HG03521 (cell line): ENCODE measurements at regions not wholly inside any gene's neighbourhood (a gene's known extent, or its start where the extent isn't known, plus 50 kb on each side); places are given as distances from the start of the nearest gene placed in this dataset.
A peak's percentile ranks its signal among the peaks of the same experiment; 100 is the strongest.

Source experiments
- ATAC-seq: cut with Tn5 transposase; IDR thresholded peaks from one replicate; pipeline ENCODE4 v1.9.1; 2021; ENCODE audit warnings: mild to moderate bottlenecking, moderate library complexity; ENCODE audit not compliant: unreplicated experiment

DNA sequence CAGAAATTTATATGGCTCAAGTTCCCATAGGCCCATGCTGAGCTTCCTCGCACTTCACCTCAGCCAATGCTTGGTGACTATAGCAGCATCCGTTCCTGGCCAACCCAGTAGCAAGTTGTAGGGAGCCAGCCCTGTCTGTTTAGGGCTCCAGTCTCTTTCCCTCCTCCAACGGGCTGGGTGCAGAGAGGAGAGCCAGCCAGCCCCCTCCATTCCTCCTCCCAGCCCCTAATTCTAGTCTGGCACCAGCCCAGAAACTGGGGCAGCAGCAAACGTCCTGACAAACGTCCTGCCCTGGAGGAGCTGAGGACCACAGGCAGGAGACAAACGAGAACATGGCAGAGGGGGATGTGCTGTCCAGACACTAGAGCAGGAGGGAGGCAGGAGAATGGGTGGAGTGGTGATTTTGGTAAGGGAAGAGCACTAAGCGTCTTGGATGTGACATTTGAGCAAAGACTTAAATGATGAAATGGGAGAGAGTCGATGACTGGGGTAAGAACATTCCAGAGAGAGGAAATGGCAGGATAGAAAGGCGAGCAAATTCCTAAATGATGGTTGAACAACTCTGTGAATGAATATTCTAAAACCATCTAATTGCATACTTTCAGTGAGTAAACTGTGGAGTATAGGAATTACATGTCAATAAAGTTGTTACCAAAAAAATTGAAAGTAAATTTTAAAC is 222.5 kb upstream of the DAPK1 start:
- no peak for ATAC-seq

DNA sequence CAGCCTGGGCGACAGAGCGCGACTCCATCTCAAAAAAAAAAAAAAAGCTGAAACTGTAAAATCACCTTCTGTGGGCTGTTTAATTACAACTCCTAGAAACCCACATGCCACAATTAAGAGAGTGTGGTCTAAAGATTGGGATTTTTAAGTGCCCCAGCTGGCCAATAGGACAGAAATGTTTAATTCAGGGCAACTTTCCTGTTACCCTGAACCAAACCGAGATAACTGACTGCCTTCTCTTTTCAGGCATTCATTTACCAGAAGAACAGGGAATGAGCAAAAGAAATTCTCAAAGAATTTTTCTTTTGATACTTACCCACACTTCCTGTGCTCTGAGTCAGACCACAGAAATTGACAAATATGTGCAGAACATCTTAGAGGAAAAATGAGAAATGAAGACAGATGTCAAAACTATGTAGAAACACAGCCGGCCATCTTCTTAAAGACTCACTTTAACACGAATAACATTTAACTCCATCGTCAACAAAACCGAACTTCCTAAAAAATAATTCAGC is 221.3 kb upstream of the DAPK1 start:
- ATAC-seq = peak; percentile 15

DNA sequence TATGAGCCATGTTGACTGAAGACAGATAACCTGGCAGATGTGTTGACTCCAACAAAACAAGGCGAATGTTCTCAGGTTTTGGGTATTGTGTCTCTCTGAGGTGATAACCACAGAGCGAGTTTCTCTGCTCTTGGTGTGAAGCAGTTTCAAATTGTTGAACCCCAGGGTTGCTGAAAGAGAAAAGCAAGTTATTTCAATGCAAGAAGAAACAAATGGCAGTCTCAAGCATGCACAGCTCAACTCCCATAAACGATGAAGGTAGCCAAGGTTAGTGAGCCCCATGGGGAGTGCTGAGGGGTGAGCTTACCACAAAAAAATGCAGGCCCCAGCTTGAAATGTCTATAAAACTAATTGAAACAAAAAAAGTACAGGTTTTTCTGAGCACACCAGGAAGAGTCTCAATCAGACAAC is 220.8 kb upstream of the DAPK1 start:
- peak; percentile 50 for ATAC-seq

DNA sequence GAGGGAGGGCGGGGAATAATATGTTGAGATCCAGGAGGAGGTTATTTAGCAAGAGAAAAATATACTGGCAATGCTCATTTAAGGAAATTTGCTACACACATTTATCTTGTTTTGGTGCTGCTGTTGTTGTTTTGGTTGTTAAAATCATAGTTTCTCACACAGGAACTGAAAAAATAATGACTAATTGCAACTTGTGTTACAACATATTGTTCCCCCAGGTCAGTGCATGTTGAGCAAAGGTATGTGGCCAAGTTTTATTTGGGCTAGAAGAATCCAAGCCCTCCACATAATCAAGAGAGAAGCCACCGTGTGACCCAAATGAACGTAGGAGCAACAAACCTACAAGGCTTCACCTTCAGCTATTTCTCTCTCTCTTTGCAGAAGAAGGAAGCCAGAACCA is 220.3 kb upstream of the DAPK1 start:
- no peak for ATAC-seq

GRCh38 chr9:87278971-87279733 is 218.5 kb upstream of the DAPK1 start:
- ATAC-seq = no peak

- no peak for ATAC-seq
Measured at GRCh38 chr9:87280421-87280820, 217.2 kb upstream of the DAPK1 start.

GRCh38 chr9:87282538-87282937 is 215.1 kb upstream of the DAPK1 start:
- no peak for ATAC-seq

DNA sequence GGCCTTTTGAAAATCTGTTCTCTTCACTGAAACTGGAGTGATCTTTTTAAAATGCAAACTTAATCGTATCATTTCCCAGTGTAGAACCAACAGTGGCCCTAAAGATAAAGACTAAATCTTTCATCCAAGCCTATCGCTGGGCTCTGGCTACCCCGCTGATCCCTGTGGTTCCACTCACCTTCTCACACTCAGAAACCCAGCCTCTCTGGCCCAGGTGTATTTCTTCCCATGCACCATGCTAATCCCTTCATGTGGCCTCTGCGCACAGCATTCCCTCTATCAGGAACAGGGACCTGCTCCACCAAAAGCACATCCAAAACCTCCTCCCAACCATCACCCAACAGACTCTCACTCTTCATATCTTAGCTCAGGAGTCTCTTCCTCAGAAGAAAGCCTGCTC is 214.1 kb upstream of the DAPK1 start:
- no peak for ATAC-seq

DNA sequence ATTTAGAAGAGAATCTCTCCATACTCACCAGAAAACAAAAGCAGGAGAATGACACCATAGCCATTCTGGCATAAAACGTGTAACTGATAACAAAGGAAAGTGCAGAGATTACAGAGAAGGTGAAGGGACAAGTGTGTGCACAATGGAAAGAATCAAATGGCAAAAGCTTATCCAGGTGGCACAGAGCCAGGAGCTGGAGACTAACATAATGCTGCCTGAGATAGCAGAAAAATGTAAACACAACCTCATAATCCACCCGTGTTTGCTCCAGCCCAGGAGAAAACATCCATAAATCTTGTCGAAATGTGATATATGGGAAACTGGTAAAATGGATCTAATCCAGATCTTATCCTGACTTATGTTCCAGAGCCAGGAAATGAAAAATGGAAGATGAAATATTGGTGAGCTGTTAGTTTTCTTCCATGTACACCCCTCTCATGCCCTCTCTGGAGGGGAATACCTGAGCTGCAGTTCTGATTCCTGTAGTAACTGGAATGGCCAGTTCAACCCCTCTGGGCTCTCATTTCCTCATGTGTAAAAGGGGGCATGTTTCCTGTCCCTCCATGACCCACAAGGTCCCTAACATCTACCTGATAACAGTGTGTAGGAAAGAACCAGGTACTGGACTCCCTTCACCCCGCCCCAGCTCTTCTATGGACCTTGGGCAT is 212.3 kb upstream of the DAPK1 start:
- no peak for ATAC-seq

DNA sequence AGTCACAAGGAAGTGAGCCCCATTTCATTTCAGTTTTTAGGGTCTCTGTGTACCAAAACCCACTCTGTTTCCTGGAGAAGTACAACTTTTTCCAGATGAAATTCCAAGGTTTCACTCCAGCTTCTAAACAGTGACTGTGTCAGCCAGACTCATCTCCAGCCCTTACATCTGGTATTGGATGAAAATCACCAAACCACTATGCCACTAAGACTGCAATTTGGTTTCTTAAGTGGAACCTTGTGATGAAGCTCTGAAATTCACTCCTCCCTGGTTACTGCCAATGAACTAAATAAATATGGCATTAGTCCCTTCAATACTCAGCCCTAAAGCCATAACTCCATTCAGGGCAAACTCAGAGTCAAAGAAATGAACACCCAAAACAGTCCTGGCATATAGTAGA is 211.2 kb upstream of the DAPK1 start:
- no peak for ATAC-seq

GRCh38 chr9:87290241-87291052 is 207.2 kb upstream of the DAPK1 start:
- no peak for ATAC-seq

DNA sequence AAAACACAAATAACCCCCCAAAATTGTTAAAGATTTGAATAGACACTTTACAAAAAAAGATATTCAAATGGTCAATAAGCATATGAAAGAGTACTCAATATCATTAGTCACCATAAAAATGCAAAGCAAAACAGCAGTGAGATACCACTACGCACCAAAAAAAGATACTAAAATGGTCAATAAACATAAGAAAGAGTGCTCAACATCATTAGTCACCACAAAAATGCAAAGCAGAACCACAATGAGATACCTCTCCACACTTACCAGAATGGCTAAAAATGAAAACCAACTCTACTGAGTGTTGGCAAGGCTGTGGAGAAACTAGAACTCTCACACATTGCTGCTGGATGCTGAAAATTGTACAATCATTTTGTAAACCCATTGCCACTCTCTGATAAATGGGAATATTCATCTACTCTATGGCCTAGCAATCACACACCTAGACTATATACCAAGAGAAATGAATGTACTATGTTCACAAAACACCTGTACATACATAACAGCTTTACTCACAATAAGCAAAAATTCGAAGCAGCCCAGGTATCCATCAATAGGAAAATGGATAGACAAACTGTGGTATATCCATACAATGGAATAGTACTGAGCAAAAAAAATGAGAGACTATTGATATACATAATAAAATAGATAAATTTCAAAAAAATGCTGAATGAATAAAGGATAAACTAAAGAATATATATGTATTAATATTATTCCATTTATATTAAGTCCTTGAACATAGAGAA is 205.0 kb upstream of the DAPK1 start:
- ATAC-seq = no peak

GRCh38 chr9:87294126-87294525 is 203.5 kb upstream of the DAPK1 start:
- no peak for ATAC-seq

DNA sequence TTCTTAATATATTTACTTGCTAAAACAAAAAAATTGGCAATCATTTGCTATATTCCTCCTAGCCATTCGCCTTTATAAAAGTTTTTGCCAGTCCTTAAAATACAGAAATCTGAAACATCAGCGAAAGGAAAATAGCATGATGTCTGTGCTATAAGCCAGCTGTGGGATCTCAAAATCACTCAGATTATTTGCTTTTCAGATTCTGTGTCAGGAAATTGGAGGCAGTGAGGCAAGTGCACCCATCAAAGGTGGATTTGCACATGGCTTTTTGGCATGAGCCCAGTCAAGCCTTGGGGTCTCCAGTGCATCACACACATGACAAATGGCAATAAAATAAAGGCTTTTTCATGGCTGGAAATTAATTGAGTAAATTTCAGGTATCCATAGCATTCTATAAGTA is 196.8 kb upstream of the DAPK1 start:
- ATAC-seq = no peak

- ATAC-seq = no peak
Measured at GRCh38 chr9:87301371-87301770, 196.3 kb upstream of the DAPK1 start.

DNA sequence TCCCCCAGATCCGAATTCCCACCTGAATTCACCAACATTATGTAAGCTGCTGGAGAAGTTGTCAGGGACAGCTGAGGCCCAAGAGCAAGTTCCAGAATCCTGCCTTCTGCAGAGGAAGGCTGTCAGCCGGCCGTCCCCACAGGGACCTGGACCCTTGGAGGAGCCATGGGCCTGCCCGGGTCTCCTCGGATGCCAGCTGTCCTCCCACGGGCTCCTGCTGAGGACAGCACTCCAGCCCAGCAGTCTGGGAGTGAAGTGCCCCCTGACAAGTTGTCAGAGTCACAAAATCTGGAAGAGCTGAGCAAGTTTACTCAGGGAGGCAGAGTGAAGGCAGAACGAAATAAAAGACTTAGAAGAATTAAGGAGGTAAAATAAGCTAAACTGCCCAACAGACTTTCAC is 192.5 kb upstream of the DAPK1 start:
- no peak for ATAC-seq

- no peak for ATAC-seq
Measured at GRCh38 chr9:87306006-87306405, 191.7 kb upstream of the DAPK1 start.

GRCh38 chr9:87307848-87308247 is 189.8 kb upstream of the DAPK1 start:
- ATAC-seq = no peak

- ATAC-seq = no peak
Measured at GRCh38 chr9:87309236-87309635, 188.4 kb upstream of the DAPK1 start.

DNA sequence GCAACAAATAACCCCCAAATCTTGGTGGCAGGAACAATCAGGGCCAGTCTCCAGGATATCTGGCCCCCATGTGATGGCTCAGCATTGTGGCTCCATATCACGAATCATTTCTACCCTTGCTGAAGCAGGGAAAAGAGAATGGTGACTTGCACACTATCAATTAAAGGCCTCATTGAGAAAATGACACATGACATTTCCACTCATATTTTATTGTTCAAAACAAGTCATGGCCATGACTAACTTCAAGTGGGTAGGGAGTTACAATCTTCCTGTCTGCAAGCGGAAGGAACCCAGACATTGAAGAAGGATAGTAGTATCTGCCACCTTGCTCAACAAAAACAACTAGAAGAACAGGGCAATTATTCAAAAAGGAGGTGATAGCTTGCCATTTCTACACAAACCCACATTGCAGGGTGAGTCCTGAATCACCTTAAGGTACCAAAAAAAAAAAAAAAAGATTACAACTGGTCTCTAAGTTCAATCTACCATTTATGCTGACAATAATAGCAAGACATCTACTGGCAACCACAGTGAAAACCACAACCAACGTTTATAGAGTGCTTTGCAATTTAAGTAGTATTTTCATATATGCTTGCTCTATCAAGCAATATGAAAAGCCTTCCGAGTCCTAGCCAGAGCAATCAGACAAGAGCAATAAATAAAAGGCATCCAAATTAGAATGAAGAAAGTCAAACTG is 186.7 kb upstream of the DAPK1 start:
- no peak for ATAC-seq
